B cell (primary cell): ENCODE measurements at regions not wholly inside any gene's neighbourhood (a gene's known extent, or its start where the extent isn't known, plus 50 kb on each side); places are given as distances from the start of the nearest gene placed in this dataset.

Experiments
- ATAC-seq: fragments of 200-7000 bp; cut with Tn5 transposase; one replicate; pipeline ENCODE4 v1.10.0; 2021; ENCODE audit warnings: low read depth, mild to moderate bottlenecking, moderate number of reproducible peaks, moderate library complexity
- CTCF ChIA-PET: fragments of 350-600 bp; sonication (Branson Sonifier 250); formaldehyde crosslinking; loops from one replicate; lab custom pipeline; 2021; ENCODE audit warnings: antibody characterized with exemption, inconsistent platforms; lab: Charles Lee
- POLR2A ChIA-PET: fragments of 350-600 bp; sonication (Branson Sonifier 250); formaldehyde crosslinking; loops from one replicate; lab custom pipeline; 2021; ENCODE audit warnings: antibody characterized with exemption; lab: Charles Lee
- DNase-seq: peaks from one replicate; pipeline ENCODE4 v3.0.0; 2013
- H2AFZ ChIP-seq: 2 replicates; pipeline ENCODE4 v1.6.1; 2012; ENCODE audit warnings: mild to moderate bottlenecking, low read depth, low read length; ENCODE audit not compliant: insufficient read depth, poor library complexity, severe bottlenecking
- H3K27ac ChIP-seq, 2 donors: 1 replicate in 1 of 2; 2 replicates in 1 of 2; pipeline ENCODE4 v1.5.1; 2012 to 2013; ENCODE audit warnings: low read length in 2 of 2, mild to moderate bottlenecking in 2 of 2, moderate library complexity in 1 of 2
- H3K27me3 ChIP-seq, 4 experiments: fragments of 200-600 bp in 1 of 4; sonication (generic) in 1 of 4; replicated peaks in 1 of 4; 1 replicate in 2 of 4; 2 replicates in 2 of 4; pipeline versions ENCODE4 v1.6.1 to v1.7.0; 2013 to 2016; ENCODE audit warnings: low read length in 3 of 4, mild to moderate bottlenecking in 2 of 4, mixed read lengths in 1 of 4, moderate library complexity in 1 of 4; ENCODE audit not compliant: insufficient read depth in 4 of 4, control insufficient read depth in 3 of 4; ENCODE audit errors: control extremely low read depth in 1 of 4
- H3K36me3 ChIP-seq, 2 experiments: replicated peaks in 1 of 2; 1 replicate in 1 of 2; 2 replicates in 1 of 2; pipeline versions ENCODE4 v1.6.1 to v1.7.1; 2013; ENCODE audit warnings: low read length in 1 of 2; ENCODE audit not compliant: insufficient read depth in 2 of 2, control insufficient read depth in 1 of 2; ENCODE audit errors: control extremely low read depth in 1 of 2, extremely low read depth in 1 of 2
- H3K4me1 ChIP-seq, 2 donors: fragments of 200-600 bp in 1 of 2; sonication (generic) in 1 of 2; 1 replicate in 1 of 2; 2 replicates in 1 of 2; pipeline versions ENCODE4 v1.5.1 to v1.6.1; 2013 to 2017; ENCODE audit warnings: low read length in 2 of 2; ENCODE audit not compliant: control insufficient read depth in 2 of 2, insufficient read depth in 2 of 2
- H3K4me2 ChIP-seq: replicated peaks from 2 replicates; pipeline ENCODE3; 2012; ENCODE audit warnings: mild to moderate bottlenecking, low read depth, low read length; ENCODE audit not compliant: poor library complexity, severe bottlenecking
- H3K4me3 ChIP-seq, 5 experiments: fragments of 200-600 bp in 1 of 5; sonication (generic) in 1 of 5; 1 replicate in 3 of 5; 2 replicates in 2 of 5; pipeline versions ENCODE4 v1.5.1 to v1.7.0; 2011 to 2016; ENCODE audit warnings: low read length in 4 of 5, mild to moderate bottlenecking in 4 of 5, low read depth in 2 of 5, control low read depth in 1 of 5, moderate library complexity in 1 of 5; ENCODE audit not compliant: insufficient read depth in 1 of 5; ENCODE audit errors: control extremely low read depth in 1 of 5, extremely low read depth in 1 of 5
- H3K79me2 ChIP-seq: fragments of 200-600 bp; sonication (generic); one replicate; pipeline ENCODE4 v1.6.0; 2016; ENCODE audit warnings: low read length; ENCODE audit not compliant: control insufficient read depth, insufficient read depth
- H3K9ac ChIP-seq: fragments of 200-600 bp; sonication (generic); 2 replicates; pipeline ENCODE4 v1.6.1; 2017; ENCODE audit warnings: mild to moderate bottlenecking, low read length, moderate library complexity
- H3K9me3 ChIP-seq, 3 donors: one replicate each; pipeline versions ENCODE4 v1.6.1 to v1.7.1; 2013; ENCODE audit warnings: low read length in 2 of 3; ENCODE audit not compliant: control insufficient read depth in 2 of 3, insufficient read depth in 1 of 3; ENCODE audit errors: control extremely low read depth in 1 of 3
- H4K20me1 ChIP-seq: 2 replicates; pipeline ENCODE4 v1.6.0; 2012; ENCODE audit warnings: mild to moderate bottlenecking, low read length; ENCODE audit not compliant: insufficient read depth, control insufficient read depth, poor library complexity, severe bottlenecking
- H3K27ac Mint-ChIP-seq: one replicate; pipeline ENCODE4 v1.8.0; 2021; ENCODE audit warnings: mixed read lengths
- H3K27me3 Mint-ChIP-seq: one replicate; pipeline ENCODE4 v1.8.0; 2021; ENCODE audit warnings: mixed read lengths
- H3K4me1 Mint-ChIP-seq: one replicate; pipeline ENCODE4 v1.8.0; 2021; ENCODE audit warnings: mixed read lengths
- H3K4me3 Mint-ChIP-seq: one replicate; pipeline ENCODE4 v1.8.0; 2021; ENCODE audit warnings: mixed read lengths
- H3K9me3 Mint-ChIP-seq: one replicate; pipeline ENCODE4 v1.8.0; 2022; ENCODE audit warnings: mixed read lengths; ENCODE audit not compliant: insufficient read depth
- EZH2 ChIP-seq: IDR thresholded peaks from 2 replicates; pipeline ENCODE4 v1.6.1; 2012; ENCODE audit warnings: borderline replicate concordance, low read depth, mild to moderate bottlenecking, moderate library complexity, low read length; ENCODE audit not compliant: insufficient read depth, poor library complexity, severe bottlenecking
- WGBS: methylation state at CpG from one replicate; pipeline ENCODE4 v1.1.5; 2013; ENCODE audit warnings: missing lambda C conversion rate; ENCODE audit not compliant: insufficient coverage; 5-methylcytosine and 5-hydroxymethylcytosine counted together
- intact Hi-C: fragments of 100-400 bp; cut with micrococcal nuclease; formaldehyde crosslinking; loops from one replicate; pipeline ENCODE4 v1.10.0; 2022
- TF ChIP-seq, protein P1 (sequence below): fragments of 200-600 bp; IDR thresholded peaks from one replicate; pipeline ENCODE4 v1.8.0; 2022; ENCODE audit warnings: antibody characterized with exemption, mild to moderate bottlenecking

DNA sequence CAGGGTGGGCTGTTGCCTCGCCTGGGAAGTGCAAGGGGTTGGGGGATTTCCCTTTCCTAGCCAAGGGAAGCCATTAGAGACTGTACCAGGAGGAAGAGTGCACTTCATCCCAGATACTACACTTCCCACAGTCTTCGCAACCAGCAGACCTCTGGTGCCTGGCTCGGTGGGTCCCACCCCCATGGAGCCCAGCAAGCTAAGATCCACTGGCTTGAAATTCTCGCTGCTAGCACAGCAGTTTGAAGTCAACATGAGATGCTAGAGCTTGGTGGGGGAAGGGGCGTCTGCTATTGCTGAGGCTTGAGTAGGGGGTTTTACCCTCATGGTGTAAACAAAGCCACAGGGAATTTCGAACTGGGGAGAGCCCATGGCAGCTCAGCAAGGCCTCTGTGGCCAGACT, 586.4 kb downstream of the HTR1A start:
- H3K27me3 ChIP-seq, result no peaks in the 10 kb centered on the region
- Mint-ChIP-seq H3K27ac (no peak overlapping the region), H3K4me1 (no peaks in the 10 kb centered on the region), H3K9me3 (peaks cover 3% of the 10 kb centered on the region), H3K4me3 (no peak overlapping the region), H3K27me3 (no peaks in the 10 kb centered on the region)
- peaks cover 0 to 9% (median 0%) of the 10 kb centered on the region in 3 donors for H3K9me3 ChIP-seq
- no peaks in the 10 kb centered on the region for H4K20me1 ChIP-seq
- H3K79me2 ChIP-seq, result no peaks in the 10 kb centered on the region
- no peak overlapping the region for H3K27ac ChIP-seq
- no peak for DNase-seq
- no peak overlapping the region for H3K4me3 ChIP-seq
- TF ChIP-seq, protein P1, sequence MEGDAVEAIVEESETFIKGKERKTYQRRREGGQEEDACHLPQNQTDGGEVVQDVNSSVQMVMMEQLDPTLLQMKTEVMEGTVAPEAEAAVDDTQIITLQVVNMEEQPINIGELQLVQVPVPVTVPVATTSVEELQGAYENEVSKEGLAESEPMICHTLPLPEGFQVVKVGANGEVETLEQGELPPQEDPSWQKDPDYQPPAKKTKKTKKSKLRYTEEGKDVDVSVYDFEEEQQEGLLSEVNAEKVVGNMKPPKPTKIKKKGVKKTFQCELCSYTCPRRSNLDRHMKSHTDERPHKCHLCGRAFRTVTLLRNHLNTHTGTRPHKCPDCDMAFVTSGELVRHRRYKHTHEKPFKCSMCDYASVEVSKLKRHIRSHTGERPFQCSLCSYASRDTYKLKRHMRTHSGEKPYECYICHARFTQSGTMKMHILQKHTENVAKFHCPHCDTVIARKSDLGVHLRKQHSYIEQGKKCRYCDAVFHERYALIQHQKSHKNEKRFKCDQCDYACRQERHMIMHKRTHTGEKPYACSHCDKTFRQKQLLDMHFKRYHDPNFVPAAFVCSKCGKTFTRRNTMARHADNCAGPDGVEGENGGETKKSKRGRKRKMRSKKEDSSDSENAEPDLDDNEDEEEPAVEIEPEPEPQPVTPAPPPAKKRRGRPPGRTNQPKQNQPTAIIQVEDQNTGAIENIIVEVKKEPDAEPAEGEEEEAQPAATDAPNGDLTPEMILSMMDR, result no peak
- no peak for TF ChIP-seq EZH2
- POLR2A ChIA-PET, result no interaction called here
- H3K4me2 ChIP-seq, result no peak overlapping the region
- whole genome bisulfite sequencing, result 67% methylated on average over 4 of the region's 6 CpGs
- no peaks in the 10 kb centered on the region for H3K36me3 ChIP-seq
- ATAC-seq, result no peak
- no peaks in the 10 kb centered on the region for H3K4me1 ChIP-seq
- H2AFZ ChIP-seq, result no peak overlapping the region
- no peak overlapping the region for H3K9ac ChIP-seq
- CTCF ChIA-PET, result no interaction called here
- intact Hi-C loops, result no loop called here

DNA sequence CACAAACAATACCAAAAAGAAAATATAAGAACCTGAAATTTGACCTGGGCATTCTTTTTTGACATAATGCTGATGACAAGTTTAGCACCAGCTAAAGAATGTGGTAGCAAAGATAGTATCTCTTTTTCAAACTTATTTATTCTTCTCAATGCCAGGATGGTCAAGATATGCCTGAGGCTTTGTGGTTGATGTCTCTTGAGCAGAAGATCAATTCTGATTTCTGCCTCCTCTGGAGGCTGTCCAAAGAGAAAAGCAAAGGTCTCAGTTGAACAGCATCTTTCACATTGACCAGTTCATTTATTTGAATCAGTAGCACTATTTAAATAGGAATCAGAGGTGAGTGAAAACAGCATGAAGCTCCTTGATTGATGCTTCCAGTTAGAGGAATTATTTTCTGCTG, 588.2 kb downstream of the HTR1A start:
- Histone ChIP-seq H2AFZ (no peak overlapping the region), H3K9me3 (peaks cover 0 to 9% (median 0%) of the 10 kb centered on the region in 3 donors), H3K36me3 (no peaks in the 10 kb centered on the region), H3K4me1 (no peaks in the 10 kb centered on the region), H3K27me3 (no peaks in the 10 kb centered on the region), H3K4me2 (no peak overlapping the region), H4K20me1 (no peaks in the 10 kb centered on the region), H3K9ac (no peak overlapping the region), H3K27ac (no peak overlapping the region), H3K79me2 (no peaks in the 10 kb centered on the region), H3K4me3 (no peak overlapping the region)
- H3K27ac Mint-ChIP-seq, result no peak overlapping the region
- ATAC-seq (no peak), DNase-seq (no peak)
- TF ChIP-seq EZH2, result no peak
- TF ChIP-seq, protein P1, result no peak
- H3K9me3 Mint-ChIP-seq, result peaks cover 3% of the 10 kb centered on the region
- intact Hi-C loops, result no loop called here
- ChIA-PET CTCF (no interaction called here), POLR2A (no interaction called here)
- H3K27me3 Mint-ChIP-seq, result no peaks in the 10 kb centered on the region
- H3K4me1 Mint-ChIP-seq, result no peaks in the 10 kb centered on the region
- H3K4me3 Mint-ChIP-seq, result no peak overlapping the region
